ENCODE measurements at regions not wholly inside any gene's neighbourhood (a gene's known extent, or its start where the extent isn't known, plus 50 kb on each side); places are given as distances from the start of the nearest gene placed in this dataset.

- TF ChIP-seq NFRKB (IDR thresholded peaks at IDR 0.05) (no peak), LEF1 (IDR thresholded peaks at IDR 0.05; ENCODE audit: borderline replicate concordance) (no peak), FOXM1 (IDR thresholded peaks at IDR 0.05; ENCODE audit: borderline replicate concordance) (no peak), SUZ12 (IDR thresholded peaks at IDR 0.05) (no peak), BHLHE40 (IDR thresholded peaks at IDR 0.05; ENCODE audit: borderline replicate concordance) (no peak), FOXA1 (IDR thresholded peaks at IDR 0.05) (no peak)
Measured at GRCh38 chr13:99729745-99730144, 228.5 kb downstream of the TM9SF2 start.

All from HEK293T (cell line).